A549 (cell line): ENCODE measurements at regions not wholly inside any gene's neighbourhood (a gene's known extent, or its start where the extent isn't known, plus 50 kb on each side); places are given as distances from the start of the nearest gene placed in this dataset.

Source experiments
- ATAC-seq, 2 experiments: fragments of 200-7000 bp in 1 of 2; fragments of >200 bp in 1 of 2; cut with Nextera tagmentation in 1 of 2; cut with Tn5 transposase in 1 of 2; 3 replicates each; pipeline versions ENCODE4 v1.8.0 to v1.9.1; 2018 to 2020; ENCODE audit warnings: mild to moderate bottlenecking in 1 of 2, moderate library complexity in 1 of 2
- CTCF ChIA-PET: fragments of 300-600 bp; sonication (Branson Sonifier 250); formaldehyde crosslinking; extraction: SDS; loops from one replicate; lab custom pipeline; 2021; ENCODE audit warnings: antibody characterized with exemption, inconsistent platforms; lab: Yijun Ruan, JAX
- POLR2A ChIA-PET: fragments of 350-600 bp; formaldehyde crosslinking; extraction: SDS; loops from one replicate; lab custom pipeline; 2021; ENCODE audit warnings: antibody characterized with exemption, inconsistent platforms; lab: Yijun Ruan, JAX
- DNase-seq, 2 experiments: peaks; one replicate each; pipeline versions ENCODE4 v3.0.0 to v3.0.0-alpha.2; 2011 to 2016; ENCODE audit warnings: low read depth in 1 of 2, low spot score in 1 of 2
- FAIRE-seq: peaks from 2 replicates; lab custom pipeline; 2011; peaks lifted over from hg19 to GRCh38; lab: Jason Lieb, UNC
- H3K27ac ChIP-seq, 2 experiments: fragments of >200 bp; sonication (Bioruptor Twin); formaldehyde crosslinking; 3 replicates each; pipeline ENCODE4 v1.5.1; 2016 to 2017
- H3K4me1 ChIP-seq: fragments of >200 bp; sonication (Bioruptor Twin); formaldehyde crosslinking; 3 replicates; pipeline ENCODE4 v1.6.1; 2016
- H3K4me2 ChIP-seq: fragments of >200 bp; sonication (Bioruptor Twin); formaldehyde crosslinking; 3 replicates; pipeline ENCODE4 v1.6.1; 2016
- H3K4me3 ChIP-seq: fragments of >200 bp; sonication (Bioruptor Twin); formaldehyde crosslinking; 3 replicates; pipeline ENCODE4 v1.5.1; 2016
- H3K9me3 ChIP-seq: fragments of >200 bp; sonication (Bioruptor Twin); formaldehyde crosslinking; 3 replicates; pipeline ENCODE4 v1.6.1; 2016
- CEBPB ChIP-seq, 2 experiments: fragments of >200 bp in 1 of 2; sonication (Bioruptor Twin) in 1 of 2; formaldehyde crosslinking in 1 of 2; IDR thresholded peaks; 2 replicates each; pipeline ENCODE4 v1.6.1; 2012 to 2016
- ESRRA ChIP-seq: fragments of 150-350 bp; IDR thresholded peaks from 2 replicates; pipeline ENCODE4 v1.6.1; 2014; ENCODE audit warnings: mild to moderate bottlenecking, low read length, borderline replicate concordance
- FOSB ChIP-seq: fragments of 250-450 bp; sonication (Bioruptor Pico); IDR thresholded peaks from 2 replicates; pipeline ENCODE4 v1.5.0; 2020; ENCODE audit warnings: mild to moderate bottlenecking, moderate library complexity
- HOXA7 ChIP-seq: fragments of 250-450 bp; sonication (Bioruptor Pico); IDR thresholded peaks from 2 replicates; pipeline ENCODE4 v1.5.0; 2020; ENCODE audit warnings: mild to moderate bottlenecking, moderate library complexity
- JUN ChIP-seq, 2 experiments: fragments of >200 bp; sonication (Bioruptor Twin); formaldehyde crosslinking; IDR thresholded peaks; 2 replicates in 1 of 2; 3 replicates in 1 of 2; pipeline ENCODE4 v1.6.1; 2016 to 2017
- MAFK ChIP-seq: fragments of 450-650 bp; IDR thresholded peaks from 2 replicates; pipeline ENCODE4 v1.6.1; 2014; ENCODE audit not compliant: partially characterized antibody
- NPAS2 ChIP-seq: fragments of 250-450 bp; sonication (Bioruptor Pico); IDR thresholded peaks from 2 replicates; pipeline ENCODE4 v1.8.0; 2022; ENCODE audit warnings: mild to moderate bottlenecking, moderate library complexity, borderline replicate concordance
- PHF8 ChIP-seq: fragments of 200-600 bp; sonication (generic); IDR thresholded peaks from 2 replicates; pipeline ENCODE4 v1.6.1; 2016; ENCODE audit warnings: low read depth, mild to moderate bottlenecking, antibody characterized with exemption, moderate library complexity, borderline replicate concordance
- POLR2A ChIP-seq: IDR thresholded peaks from 2 replicates; pipeline ENCODE4 v1.6.1; 2012; ENCODE audit warnings: mild to moderate bottlenecking, low read length
- RFX5 ChIP-seq: fragments of 450-650 bp; IDR thresholded peaks from 2 replicates; pipeline ENCODE4 v1.7.1; 2014; ENCODE audit warnings: antibody characterized with exemption, mild to moderate bottlenecking, moderate library complexity
- SREBF2 ChIP-seq: fragments of 450-650 bp; IDR thresholded peaks from 2 replicates; pipeline ENCODE4 v1.6.1; 2014; ENCODE audit warnings: mild to moderate bottlenecking, moderate library complexity
- ZNF302 ChIP-seq: fragments of 250-450 bp; sonication (Bioruptor Pico); IDR thresholded peaks from 2 replicates; pipeline ENCODE4 v1.9.0; 2021; ENCODE audit warnings: inconsistent platforms, mild to moderate bottlenecking, moderate library complexity
- WGBS: methylation state at CpG from one replicate; pipeline ENCODE4 v1.1.6; 2017; ENCODE audit errors: missing lambda C conversion rate; 5-methylcytosine and 5-hydroxymethylcytosine counted together
- TF ChIP-seq, protein P1 (sequence below): fragments of 450-650 bp; IDR thresholded peaks from 2 replicates; pipeline ENCODE4 v1.6.1; 2014; ENCODE audit warnings: antibody characterized with exemption
- TF ChIP-seq, protein P2 (sequence below): fragments of 200-600 bp; sonication (generic); IDR thresholded peaks from 2 replicates; pipeline ENCODE4 v1.6.1; 2016; ENCODE audit warnings: antibody characterized with exemption, mild to moderate bottlenecking, moderate library complexity
- TF ChIP-seq, protein P3 (sequence below): IDR thresholded peaks from 2 replicates; pipeline ENCODE4 v1.6.1; 2012
- TF ChIP-seq, protein P4 (sequence below): IDR thresholded peaks from 2 replicates; pipeline ENCODE4 v1.6.1; 2012; ENCODE audit warnings: low read depth, borderline replicate concordance

DNA sequence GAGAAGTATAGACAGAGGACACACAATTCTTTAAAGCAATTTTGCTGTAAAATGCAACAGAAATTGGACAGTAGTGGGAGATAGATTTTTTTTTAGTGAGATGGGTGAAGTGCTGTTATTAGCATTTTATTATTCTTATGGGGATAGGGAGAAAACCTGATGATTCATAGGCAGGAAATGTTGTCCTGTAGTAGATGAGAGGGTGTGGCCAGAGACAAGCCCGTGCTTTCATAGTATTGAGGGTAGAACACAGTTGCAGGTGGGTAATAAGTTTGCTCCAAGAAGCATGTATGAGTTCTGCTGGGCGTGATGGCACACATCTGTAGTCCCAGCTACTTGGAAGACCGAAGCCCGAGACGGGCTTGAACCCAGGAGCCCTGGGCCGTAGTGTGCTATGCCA lies 128.3 kb upstream of the ARHGAP28 start:
- no peak overlapping the region for H3K4me2 ChIP-seq

DNA sequence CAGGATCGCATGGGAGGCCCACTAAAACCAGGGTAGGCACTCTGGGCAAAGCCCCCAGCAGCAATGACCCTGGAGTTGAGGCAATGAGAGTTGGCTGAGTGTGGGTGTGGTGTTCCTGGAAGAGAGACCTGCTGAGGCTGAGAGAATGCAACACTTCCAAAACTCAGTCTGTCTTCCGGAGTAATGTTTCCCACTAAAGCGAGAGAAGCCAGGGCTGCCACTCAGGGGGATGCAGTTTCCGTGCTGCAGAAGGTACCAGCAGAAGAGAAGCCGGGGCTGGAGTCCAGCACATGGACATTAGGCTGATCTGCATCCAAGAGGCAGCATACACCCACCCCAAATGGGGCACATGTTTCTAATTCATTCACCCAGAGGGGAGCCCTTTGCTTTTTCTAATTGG lies 127.2 kb upstream of the ARHGAP28 start:
- DNase-seq: no peak
- WGBS: 13% methylated on average over 5 of the region's 5 CpGs
- H3K27ac ChIP-seq: no peak overlapping the region
- TF ChIP-seq CEBPB (IDR thresholded peaks at IDR 0.05) (no peak), NPAS2 (no peak), ZNF302 (CRISPR knock-in tag) (no peak), JUN (IDR thresholded peaks at IDR 0.05) (no peak), ESRRA (no peak)
- TF ChIP-seq, protein P1, sequence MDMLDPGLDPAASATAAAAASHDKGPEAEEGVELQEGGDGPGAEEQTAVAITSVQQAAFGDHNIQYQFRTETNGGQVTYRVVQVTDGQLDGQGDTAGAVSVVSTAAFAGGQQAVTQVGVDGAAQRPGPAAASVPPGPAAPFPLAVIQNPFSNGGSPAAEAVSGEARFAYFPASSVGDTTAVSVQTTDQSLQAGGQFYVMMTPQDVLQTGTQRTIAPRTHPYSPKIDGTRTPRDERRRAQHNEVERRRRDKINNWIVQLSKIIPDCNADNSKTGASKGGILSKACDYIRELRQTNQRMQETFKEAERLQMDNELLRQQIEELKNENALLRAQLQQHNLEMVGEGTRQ: no peak
- TF ChIP-seq, all 56 proteins: peak for 0
- no peaks in the 10 kb centered on the region for H3K4me1 ChIP-seq
- ATAC-seq: no peak
- FAIRE-seq: no peak
- ChIA-PET CTCF (no interaction called here), POLR2A (no interaction called here)
- no peaks in the 10 kb centered on the region for H3K9me3 ChIP-seq
- no peak overlapping the region for H3K4me3 ChIP-seq
- no peak overlapping the region for H3K4me2 ChIP-seq

More for the DNA sequence above, 128.3 kb upstream of the ARHGAP28 start:
- ATAC-seq (no peak), FAIRE-seq (no peak), DNase-seq (no peak)
- H3K4me1 ChIP-seq: no peaks in the 10 kb centered on the region
- ChIA-PET CTCF (no interaction called here), POLR2A (no interaction called here)
- no peak overlapping the region for H3K27ac ChIP-seq
- whole genome bisulfite sequencing: 8% methylated on average over 1 of the region's 6 CpGs
- H3K4me3 ChIP-seq: no peak overlapping the region
- H3K9me3 ChIP-seq: no peaks in the 10 kb centered on the region
- TF ChIP-seq, protein P2, sequence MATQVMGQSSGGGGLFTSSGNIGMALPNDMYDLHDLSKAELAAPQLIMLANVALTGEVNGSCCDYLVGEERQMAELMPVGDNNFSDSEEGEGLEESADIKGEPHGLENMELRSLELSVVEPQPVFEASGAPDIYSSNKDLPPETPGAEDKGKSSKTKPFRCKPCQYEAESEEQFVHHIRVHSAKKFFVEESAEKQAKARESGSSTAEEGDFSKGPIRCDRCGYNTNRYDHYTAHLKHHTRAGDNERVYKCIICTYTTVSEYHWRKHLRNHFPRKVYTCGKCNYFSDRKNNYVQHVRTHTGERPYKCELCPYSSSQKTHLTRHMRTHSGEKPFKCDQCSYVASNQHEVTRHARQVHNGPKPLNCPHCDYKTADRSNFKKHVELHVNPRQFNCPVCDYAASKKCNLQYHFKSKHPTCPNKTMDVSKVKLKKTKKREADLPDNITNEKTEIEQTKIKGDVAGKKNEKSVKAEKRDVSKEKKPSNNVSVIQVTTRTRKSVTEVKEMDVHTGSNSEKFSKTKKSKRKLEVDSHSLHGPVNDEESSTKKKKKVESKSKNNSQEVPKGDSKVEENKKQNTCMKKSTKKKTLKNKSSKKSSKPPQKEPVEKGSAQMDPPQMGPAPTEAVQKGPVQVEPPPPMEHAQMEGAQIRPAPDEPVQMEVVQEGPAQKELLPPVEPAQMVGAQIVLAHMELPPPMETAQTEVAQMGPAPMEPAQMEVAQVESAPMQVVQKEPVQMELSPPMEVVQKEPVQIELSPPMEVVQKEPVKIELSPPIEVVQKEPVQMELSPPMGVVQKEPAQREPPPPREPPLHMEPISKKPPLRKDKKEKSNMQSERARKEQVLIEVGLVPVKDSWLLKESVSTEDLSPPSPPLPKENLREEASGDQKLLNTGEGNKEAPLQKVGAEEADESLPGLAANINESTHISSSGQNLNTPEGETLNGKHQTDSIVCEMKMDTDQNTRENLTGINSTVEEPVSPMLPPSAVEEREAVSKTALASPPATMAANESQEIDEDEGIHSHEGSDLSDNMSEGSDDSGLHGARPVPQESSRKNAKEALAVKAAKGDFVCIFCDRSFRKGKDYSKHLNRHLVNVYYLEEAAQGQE: no peak
- TF ChIP-seq, protein P3, sequence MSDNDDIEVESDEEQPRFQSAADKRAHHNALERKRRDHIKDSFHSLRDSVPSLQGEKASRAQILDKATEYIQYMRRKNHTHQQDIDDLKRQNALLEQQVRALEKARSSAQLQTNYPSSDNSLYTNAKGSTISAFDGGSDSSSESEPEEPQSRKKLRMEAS: no peak
- TF ChIP-seq POLR2A: no peak
- TF ChIP-seq SREBF2: no peak
- TF ChIP-seq, all 56 proteins: peak for 0

DNA sequence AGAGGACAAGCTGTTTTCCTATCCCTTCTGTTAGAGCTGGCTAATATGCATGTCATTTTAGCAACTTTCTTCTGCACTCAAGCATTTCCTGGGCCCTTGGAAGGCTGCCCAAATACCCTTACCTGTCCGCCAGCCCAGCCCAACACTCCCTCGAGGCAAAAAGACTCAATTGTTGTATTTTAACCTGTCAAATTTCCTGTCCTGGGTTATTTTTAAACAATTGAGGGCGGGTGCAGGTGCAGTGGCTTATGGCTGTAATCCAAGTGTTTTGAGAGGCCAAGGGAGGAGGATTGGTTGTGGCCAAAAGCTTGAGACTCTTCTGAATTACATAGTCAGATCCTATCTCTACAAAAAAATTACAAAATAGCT lies 125.0 kb upstream of the ARHGAP28 start:
- no peak for TF ChIP-seq FOSB
- no peak for TF ChIP-seq MAFK
- TF ChIP-seq, protein P4, sequence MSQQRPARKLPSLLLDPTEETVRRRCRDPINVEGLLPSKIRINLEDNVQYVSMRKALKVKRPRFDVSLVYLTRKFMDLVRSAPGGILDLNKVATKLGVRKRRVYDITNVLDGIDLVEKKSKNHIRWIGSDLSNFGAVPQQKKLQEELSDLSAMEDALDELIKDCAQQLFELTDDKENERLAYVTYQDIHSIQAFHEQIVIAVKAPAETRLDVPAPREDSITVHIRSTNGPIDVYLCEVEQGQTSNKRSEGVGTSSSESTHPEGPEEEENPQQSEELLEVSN: no peak
- TF ChIP-seq SREBF2: no peak
- TF ChIP-seq, protein P3: no peak
- no peak for TF ChIP-seq RFX5
- no peak for TF ChIP-seq HOXA7 (CRISPR knock-in tag)
- no peak for TF ChIP-seq PHF8
- TF ChIP-seq, all 56 proteins: peak for 0
- ChIA-PET POLR2A (no interaction called here), CTCF (interaction anchor here (2.3 kb wide), 1 partner anchor 282 kb away, joined by 5 read pairs; no protein-coding TSS in a partner anchor)
- FAIRE-seq (no peak), ATAC-seq (no peak), DNase-seq (no peak)
- H3K4me2 ChIP-seq: no peak overlapping the region
- 5% methylated on average over 3 of the region's 3 CpGs for whole genome bisulfite sequencing
- no peak overlapping the region for H3K27ac ChIP-seq
- no peak overlapping the region for H3K4me3 ChIP-seq
- no peaks in the 10 kb centered on the region for H3K4me1 ChIP-seq
- H3K9me3 ChIP-seq: no peaks in the 10 kb centered on the region
